T-cell (primary cell): ENCODE measurements at regions not wholly inside any gene's neighbourhood (a gene's known extent, or its start where the extent isn't known, plus 50 kb on each side); places are given as distances from the start of the nearest gene placed in this dataset.

Source experiments
- ATAC-seq, 4 experiments: fragments of 200-7000 bp in 3 of 4; fragments of 150-1000 bp in 1 of 4; cut with Tn5 transposase; replicated peaks in 1 of 4; 1 replicate in 3 of 4; 2 replicates in 1 of 4; pipeline ENCODE4 v1.10.0; 2021; ENCODE audit warnings: moderate library complexity in 3 of 4, mild to moderate bottlenecking in 2 of 4, moderate number of reproducible peaks in 1 of 4
- CTCF ChIA-PET, 2 donors: fragments of 300-600 bp; sonication (Branson Sonifier 250); formaldehyde crosslinking; loops; one replicate each; lab custom pipeline; 2022; ENCODE audit warnings: antibody characterized with exemption in 2 of 2; lab: Charles Lee
- POLR2A ChIA-PET, 2 donors: fragments of 300-600 bp; sonication (Branson Sonifier 250); formaldehyde crosslinking; loops; one replicate each; lab custom pipeline; 2022; ENCODE audit warnings: antibody characterized with exemption in 2 of 2; lab: Charles Lee
- DNase-seq, 35 experiments: peaks; one replicate each; pipeline versions ENCODE4 v3.0.0 to v3.0.0-alpha.2; 2013 to 2023
- H3K27ac ChIP-seq: one replicate; pipeline ENCODE4 v1.5.1; 2013; ENCODE audit warnings: low read length
- H3K27me3 ChIP-seq, 2 experiments: replicated peaks in 1 of 2; 1 replicate in 1 of 2; 2 replicates in 1 of 2; pipeline versions ENCODE4 v1.6.1 to v1.7.0; 2013; ENCODE audit warnings: low read length in 1 of 2, mixed read lengths in 1 of 2; ENCODE audit not compliant: control insufficient read depth in 2 of 2, insufficient read depth in 2 of 2; ENCODE audit errors: extremely low read depth in 1 of 2
- H3K36me3 ChIP-seq, 2 donors: 1 replicate in 1 of 2; 2 replicates in 1 of 2; pipeline versions ENCODE4 v1.6.1 to v1.7.0; 2013; ENCODE audit warnings: low read length in 1 of 2; ENCODE audit not compliant: control insufficient read depth in 2 of 2, insufficient read depth in 1 of 2; ENCODE audit errors: extremely low read depth in 1 of 2
- H3K4me1 ChIP-seq, 2 experiments: 1 replicate in 1 of 2; 2 replicates in 1 of 2; pipeline versions ENCODE4 v1.6.1 to v1.7.0; 2013; ENCODE audit warnings: low read length in 2 of 2, mixed read lengths in 1 of 2; ENCODE audit not compliant: insufficient read depth in 2 of 2, control insufficient read depth in 1 of 2; ENCODE audit errors: extremely low read depth in 1 of 2
- H3K4me3 ChIP-seq, 2 donors: 1 replicate in 1 of 2; 2 replicates in 1 of 2; pipeline versions ENCODE4 v1.5.1 to v1.7.0; 2013; ENCODE audit warnings: mild to moderate bottlenecking in 2 of 2, low read length in 1 of 2, moderate library complexity in 1 of 2; ENCODE audit not compliant: control insufficient read depth in 1 of 2; ENCODE audit errors: extremely low read depth in 1 of 2
- H3K9me3 ChIP-seq: 2 replicates; pipeline ENCODE4 v1.7.0; 2013
- H3K27ac Mint-ChIP-seq, 2 donors: one replicate each; pipeline ENCODE4 v1.8.0; 2020 to 2021; ENCODE audit warnings: mild to moderate bottlenecking in 2 of 2, mixed read lengths in 2 of 2
- H3K27me3 Mint-ChIP-seq, 2 donors: one replicate each; pipeline ENCODE4 v1.8.0; 2021 to 2022; ENCODE audit warnings: mixed read lengths in 2 of 2
- H3K36me3 Mint-ChIP-seq: one replicate; pipeline ENCODE4 v1.8.0; 2021; ENCODE audit warnings: mixed read lengths
- H3K4me1 Mint-ChIP-seq, 3 donors: one replicate each; pipeline ENCODE4 v1.8.0; 2020 to 2022; ENCODE audit warnings: mixed read lengths in 3 of 3, mild to moderate bottlenecking in 1 of 3
- H3K4me3 Mint-ChIP-seq, 3 donors: one replicate each; pipeline ENCODE4 v1.8.0; 2020 to 2022; ENCODE audit warnings: mild to moderate bottlenecking in 3 of 3, mixed read lengths in 3 of 3, moderate library complexity in 3 of 3
- H3K9me3 Mint-ChIP-seq, 3 donors: one replicate each; pipeline ENCODE4 v1.8.0; 2020 to 2022; ENCODE audit warnings: mixed read lengths in 3 of 3
- whole genome bisulfite sequencing: methylation state at CpG from one replicate; pipeline ENCODE4 v1.1.5; 2013; ENCODE audit warnings: missing lambda C conversion rate; ENCODE audit not compliant: insufficient coverage; 5-methylcytosine and 5-hydroxymethylcytosine counted together

GRCh38 chr5:168104350-168104749 lies 187.1 kb upstream of the WWC1 start:
- H3K27ac Mint-ChIP-seq = no peak overlapping the region
- no peak overlapping the region for H3K4me3 Mint-ChIP-seq
- Histone ChIP-seq H3K4me1 (no peaks in the 10 kb centered on the region), H3K9me3 (no peaks in the 10 kb centered on the region), H3K27ac (no peak overlapping the region), H3K36me3 (no peaks in the 10 kb centered on the region), H3K4me3 (no peak overlapping the region), H3K27me3 (peaks cover 0 to 11% of the 10 kb centered on the region in 2 experiments)
- CTCF ChIA-PET = no interaction called here
- 84% methylated on average over 11 of the region's 12 CpGs for WGBS
- POLR2A ChIA-PET = no interaction called here
- peaks cover 0 to 6% of the 10 kb centered on the region in 2 donors for H3K27me3 Mint-ChIP-seq
- no peak for DNase-seq
- no peaks in the 10 kb centered on the region for H3K4me1 Mint-ChIP-seq
- ATAC-seq = no peak
- peaks cover 0 to 3% (median 0%) of the 10 kb centered on the region in 3 donors for H3K9me3 Mint-ChIP-seq
- H3K36me3 Mint-ChIP-seq = no peaks in the 10 kb centered on the region

- Mint-ChIP-seq H3K36me3 (no peaks in the 10 kb centered on the region), H3K4me1 (no peaks in the 10 kb centered on the region), H3K27me3 (peaks cover 0 to 8% of the 10 kb centered on the region in 2 donors), H3K9me3 (peaks cover 0 to 3% (median 0%) of the 10 kb centered on the region in 3 donors), H3K27ac (no peak overlapping the region), H3K4me3 (no peak overlapping the region)
- H3K27me3 ChIP-seq = peaks cover 0 to 14% of the 10 kb centered on the region in 2 experiments
- no peaks in the 10 kb centered on the region for H3K36me3 ChIP-seq
- ChIA-PET CTCF (no interaction called here), POLR2A (no interaction called here)
- H3K4me3 ChIP-seq = no peak overlapping the region
- DNase-seq (no peak), ATAC-seq (no peak)
- H3K4me1 ChIP-seq = no peaks in the 10 kb centered on the region
- WGBS = 71% methylated on average over 5 of the region's 7 CpGs
- no peak overlapping the region for H3K27ac ChIP-seq
- no peaks in the 10 kb centered on the region for H3K9me3 ChIP-seq
These were observed 186.5 kb upstream of the WWC1 start for GRCh38 chr5:168104811-168105481.

GRCh38 chr5:168106008-168106761 lies 185.3 kb upstream of the WWC1 start:
- POLR2A ChIA-PET = no interaction called here
- H3K27me3 ChIP-seq = peaks cover 0 to 14% of the 10 kb centered on the region in 2 experiments
- Mint-ChIP-seq H3K27ac (no peak overlapping the region), H3K36me3 (no peaks in the 10 kb centered on the region), H3K27me3 (peaks cover 0 to 8% of the 10 kb centered on the region in 2 donors), H3K4me1 (no peaks in the 10 kb centered on the region), H3K4me3 (no peak overlapping the region), H3K9me3 (peaks cover 0 to 3% (median 0%) of the 10 kb centered on the region in 3 donors)
- no peak for DNase-seq
- ATAC-seq = no peak
- no peak overlapping the region for H3K4me3 ChIP-seq
- no peak overlapping the region for H3K27ac ChIP-seq
- 68% methylated on average over 3 of the region's 8 CpGs for WGBS
- no peaks in the 10 kb centered on the region for H3K9me3 ChIP-seq
- H3K4me1 ChIP-seq = no peaks in the 10 kb centered on the region
- CTCF ChIA-PET = no interaction called here
- no peaks in the 10 kb centered on the region for H3K36me3 ChIP-seq

DNA sequence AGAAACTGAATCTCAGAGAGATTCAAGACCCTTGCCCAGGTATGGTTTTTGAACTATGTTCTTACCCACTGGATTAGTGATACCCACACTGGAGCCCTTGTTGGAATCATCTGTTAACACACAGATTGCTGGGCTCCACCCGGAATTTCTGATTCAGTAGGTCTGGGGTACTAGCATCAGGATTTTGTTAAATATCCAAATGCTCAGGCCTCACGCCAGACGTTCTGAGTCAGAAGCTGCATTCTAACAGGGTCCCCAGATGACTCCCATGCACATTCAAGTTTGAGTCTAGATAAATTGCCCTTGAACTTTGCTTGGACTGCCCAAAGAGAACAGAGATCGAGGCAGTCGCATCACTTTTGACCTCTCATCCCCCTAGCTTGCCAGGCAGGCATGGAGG lies 182.0 kb upstream of the WWC1 start:
- Histone ChIP-seq H3K9me3 (no peaks in the 10 kb centered on the region), H3K27ac (no peak overlapping the region), H3K27me3 (peaks cover 0 to 13% of the 10 kb centered on the region in 2 experiments), H3K4me3 (no peak overlapping the region), H3K36me3 (no peaks in the 10 kb centered on the region), H3K4me1 (no peaks in the 10 kb centered on the region)
- ChIA-PET POLR2A (no interaction called here), CTCF (interaction anchor here in 1 of 2 donors (0.7 kb wide), 1 partner anchor 676 kb away, joined by 4 read pairs; no protein-coding TSS in a partner anchor)
- peaks cover 0 to 8% of the 10 kb centered on the region in 2 donors for H3K27me3 Mint-ChIP-seq
- H3K4me1 Mint-ChIP-seq = no peaks in the 10 kb centered on the region
- H3K4me3 Mint-ChIP-seq = no peak overlapping the region
- peaks cover 0 to 3% (median 0%) of the 10 kb centered on the region in 3 donors for H3K9me3 Mint-ChIP-seq
- DNase-seq (no peak), ATAC-seq (no peak)
- no peaks in the 10 kb centered on the region for H3K36me3 Mint-ChIP-seq
- no peak overlapping the region for H3K27ac Mint-ChIP-seq
- WGBS = 84% methylated on average over 5 of the region's 5 CpGs

DNA sequence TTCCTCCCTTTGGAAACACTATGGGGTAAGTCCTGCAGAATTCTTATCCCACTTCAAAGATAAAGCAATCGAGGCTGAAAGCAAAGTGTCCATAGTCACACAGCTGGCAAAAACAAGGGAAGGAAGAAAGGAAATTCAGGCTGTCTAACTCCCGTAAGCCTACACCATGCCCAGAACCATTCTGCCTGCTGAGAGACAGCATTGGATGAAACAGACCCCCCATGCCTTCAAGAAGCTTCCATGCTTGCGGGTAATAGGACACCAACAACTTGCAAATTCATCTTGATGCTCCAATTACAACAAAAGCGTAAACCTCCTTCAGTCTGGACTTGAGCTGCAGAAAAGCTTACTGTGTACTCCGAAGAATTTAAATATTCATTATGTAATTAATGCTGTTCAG lies 181.1 kb upstream of the WWC1 start:
- no peaks in the 10 kb centered on the region for H3K36me3 Mint-ChIP-seq
- no peaks in the 10 kb centered on the region for H3K4me1 Mint-ChIP-seq

DNA sequence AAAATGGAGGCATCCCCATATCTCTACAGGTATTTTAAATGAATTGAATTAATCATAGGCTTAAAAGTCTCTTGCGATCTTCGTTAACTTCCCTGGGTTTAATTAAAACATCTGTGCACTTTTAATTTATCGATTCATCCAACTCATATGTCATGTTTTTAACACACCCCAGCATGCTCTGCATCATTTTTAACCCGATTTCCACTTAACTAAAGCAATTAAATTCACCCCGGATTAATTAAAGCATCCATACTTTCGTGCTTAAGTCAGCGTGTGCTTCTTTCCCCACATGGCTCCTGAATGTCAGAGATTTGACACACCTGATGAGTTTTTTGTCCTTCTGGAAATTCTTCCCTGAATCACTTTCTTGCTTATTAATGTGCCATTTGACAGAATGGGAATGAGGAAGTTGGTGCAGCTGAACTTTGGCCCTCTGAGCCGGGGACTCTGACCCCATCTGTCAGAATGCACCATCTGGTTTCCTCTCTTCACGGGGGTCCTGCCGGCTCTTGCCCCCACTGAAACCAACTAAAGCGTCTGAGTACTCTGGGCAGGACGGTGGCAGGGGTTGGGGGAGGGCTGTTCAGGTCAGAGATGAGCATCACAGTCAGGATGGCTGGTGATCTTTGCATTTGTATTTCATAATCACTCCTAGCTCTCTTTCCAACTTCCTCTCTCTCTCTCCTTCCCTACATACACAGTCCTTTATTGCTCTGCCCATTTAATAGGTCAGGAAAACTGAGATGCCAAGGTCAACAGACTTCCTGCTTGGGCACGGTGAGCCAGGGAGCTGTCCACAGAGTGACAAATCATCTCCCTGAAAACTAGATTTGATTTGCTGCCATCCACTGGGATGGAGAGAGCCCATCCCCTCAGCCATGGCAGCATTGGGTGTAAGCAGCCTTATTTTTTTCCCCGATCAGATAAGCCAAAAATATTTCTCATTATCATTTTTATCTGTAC lies 180.3 kb upstream of the WWC1 start:
- 49% methylated on average over 8 of the region's 14 CpGs for WGBS
- Mint-ChIP-seq H3K4me3 (no peak overlapping the region), H3K4me1 (no peaks in the 10 kb centered on the region), H3K27ac (no peak overlapping the region), H3K27me3 (peaks cover 0 to 2% of the 10 kb centered on the region in 2 donors), H3K9me3 (no peaks in the 10 kb centered on the region), H3K36me3 (no peaks in the 10 kb centered on the region)
- ChIA-PET CTCF (interaction anchor here in 1 of 2 donors (0.5 kb wide), 1 partner anchor 110 kb away, joined by 3 read pairs; no protein-coding TSS in a partner anchor), POLR2A (no interaction called here)
- Histone ChIP-seq H3K4me1 (no peaks in the 10 kb centered on the region), H3K27me3 (peaks cover 0 to 11% of the 10 kb centered on the region in 2 experiments), H3K9me3 (no peaks in the 10 kb centered on the region), H3K27ac (no peak overlapping the region), H3K4me3 (no peak overlapping the region), H3K36me3 (no peaks in the 10 kb centered on the region)
- ATAC-seq (no peak), DNase-seq (no peak)

More for the DNA sequence above, 181.1 kb upstream of the WWC1 start:
- H3K27ac ChIP-seq = no peak overlapping the region
- H3K4me1 ChIP-seq = no peaks in the 10 kb centered on the region
- Mint-ChIP-seq H3K9me3 (no peaks in the 10 kb centered on the region), H3K27ac (no peak overlapping the region), H3K27me3 (peaks cover 0 to 2% of the 10 kb centered on the region in 2 donors), H3K4me3 (no peak overlapping the region)
- H3K4me3 ChIP-seq = no peak overlapping the region
- no peaks in the 10 kb centered on the region for H3K9me3 ChIP-seq
- ATAC-seq (no peak), DNase-seq (no peak)
- no peaks in the 10 kb centered on the region for H3K36me3 ChIP-seq
- H3K27me3 ChIP-seq = peaks cover 0 to 11% of the 10 kb centered on the region in 2 experiments
- WGBS = no CpG with 5 or more reads among the region's 5 CpGs
- ChIA-PET CTCF (interaction anchor here in 1 of 2 donors (0.5 kb wide), 1 partner anchor 110 kb away, joined by 3 read pairs; no protein-coding TSS in a partner anchor), POLR2A (no interaction called here)
